ENCODE measurements at regions not wholly inside any gene's neighbourhood (a gene's known extent, or its start where the extent isn't known, plus 50 kb on each side); places are given as distances from the start of the nearest gene placed in this dataset.

GRCh38 chr5:128825826-128826225 is 139.5 kb upstream of the SLC27A6 start:
- Histone ChIP-seq H4K8ac (ENCODE audit: low read depth in 2 of 2, low read length in 2 of 2) (no peak overlapping the region), H2AFZ (replicated peaks; ENCODE audit: low read length, poor library complexity) (no peak overlapping the region), H3K4me3 (ENCODE audit: insufficient read depth, low read depth, low read length) (no peak overlapping the region), H2BK5ac (ENCODE audit: low read depth, low read length, poor library complexity, severe bottlenecking) (no peak overlapping the region), H3K18ac (ENCODE audit: low read depth, low read length) (no peak overlapping the region), H3K27me3 (ENCODE audit: control insufficient read depth, insufficient read depth, low read length) (no peaks in the 10 kb centered on the region), H2AK5ac (ENCODE audit: low read depth, low read length) (no peak overlapping the region), H2BK120ac (ENCODE audit: low read depth, low read length) (no peak overlapping the region), H3K79me1 (ENCODE audit: low read depth in 1 of 2, low read length in 2 of 2) (no peaks in the 10 kb centered on the region), H3K56ac (ENCODE audit: extremely low read depth, insufficient read depth, low read length) (no peak overlapping the region), H4K20me1 (ENCODE audit: insufficient read depth, low read length) (no peaks in the 10 kb centered on the region), H3K4me2 (ENCODE audit: low read depth, low read length) (no peak overlapping the region), H3K9ac (ENCODE audit: low read depth, low read length) (no peak overlapping the region), H3K36me3 (ENCODE audit: control insufficient read depth, insufficient read depth, low read length) (no peaks in the 10 kb centered on the region), H3K9me3 (ENCODE audit: control insufficient read depth, insufficient read depth, low read length) (no peaks in the 10 kb centered on the region), H3K4me1 (ENCODE audit: control insufficient read depth, insufficient read depth, low read length) (no peaks in the 10 kb centered on the region), H3K23ac (ENCODE audit: low read depth, low read length) (no peak overlapping the region), H2AK9ac (replicated peaks; ENCODE audit: low read depth, low read length, poor library complexity) (no peak overlapping the region), H3K9me1 (ENCODE audit: insufficient read depth, low read length) (no peaks in the 10 kb centered on the region), H4K91ac (ENCODE audit: insufficient read depth, low read depth, low read length) (no peak overlapping the region), H3K27ac (ENCODE audit: insufficient read depth, low read length) (no peak overlapping the region), H3K4ac (ENCODE audit: low read depth, low read length) (no peak overlapping the region), H2BK15ac (ENCODE audit: low read depth, low read length) (no peak overlapping the region), H4K5ac (ENCODE audit: low read depth, low read length) (no peak overlapping the region), H3K14ac (replicated peaks; ENCODE audit: low read depth, low read length) (no peak overlapping the region), H2BK20ac (ENCODE audit: low read depth, low read length) (no peak overlapping the region)
- in situ Hi-C loops (cut with MboI; ENCODE audit: low sequenced_read_pairs) (loop anchor here (25.0 kb wide), 2 partner anchors 314 to 1239 kb away; no protein-coding TSS in a partner anchor), intact Hi-C loops (cut with micrococcal nuclease) (loop anchor here (5.0 kb wide), 1 partner anchor 289 kb away; the partner anchor contains the start of gene FBN2), dilution Hi-C loops (cut with HindIII; ENCODE audit: low sequenced_read_pairs, unreplicated experiment) (no loop called here)
- no TSS peak for BruUV-seq (replicated peaks)
- no peak for TF ChIP-seq USF2 (IDR thresholded peaks at IDR 0.05; ENCODE audit: low read depth, low read length)
- no peak for TF ChIP-seq BHLHE40 (IDR thresholded peaks at IDR 0.05; ENCODE audit: low read depth, low read length)
- TF ChIP-seq NFE2L2 (IDR thresholded peaks at IDR 0.05; ENCODE audit: low read depth, low read length), result no peak
- TF ChIP-seq POLR2A (IDR thresholded peaks at IDR 0.05; ENCODE audit: low read depth, low read length), result no peak
- peak; percentile 17 for DNase-seq
- ATAC-seq (ENCODE audit: low read depth), result no peak
- CTCF ChIA-PET, result no interaction called here
- POLR2A ChIA-PET (ENCODE audit: unreplicated experiment), result no interaction called here
- WGBS, 2 experiments (ENCODE audit: extremely low coverage in 2 of 2, insufficient read length in 1 of 2), result no CpG with 5 or more reads among the region's 1 CpG
